GM12878 (cell line): ENCODE measurements at regions not wholly inside any gene's neighbourhood (a gene's known extent, or its start where the extent isn't known, plus 50 kb on each side); places are given as distances from the start of the nearest gene placed in this dataset.

Source experiments
- ATAC-seq: fragments of 200-7000 bp; cut with Tn5 transposase; 3 replicates; pipeline ENCODE4 v1.9.1; 2020; ENCODE audit warnings: mild to moderate bottlenecking, moderate library complexity
- BruUV-seq: library from RNA; stranded (reverse); fragments of 400-500 nt; replicated peaks from 2 replicates; lab custom pipeline; 2021; lab: Mats Ljungman, UMichigan
- CTCF ChIA-PET: fragments of 300-600 bp; sonication (Branson Sonifier 250); formaldehyde crosslinking; extraction: SDS; loops from one replicate; lab custom pipeline; 2021; ENCODE audit warnings: inconsistent platforms; lab: Yijun Ruan, JAX
- POLR2A ChIA-PET: fragments of 350-600 bp; formaldehyde crosslinking; extraction: SDS; loops from one replicate; lab custom pipeline; 2021; ENCODE audit warnings: inconsistent platforms; lab: Charles Lee
- RAD21 ChIA-PET: fragments of 300-600 bp; sonication (Branson Sonifier 250); formaldehyde crosslinking; loops from one replicate; lab custom pipeline; 2023; ENCODE audit warnings: antibody characterized with exemption; ENCODE audit not compliant: unreplicated experiment; lab: Charles Lee
- SMC1A ChIA-PET: fragments of 300-600 bp; sonication (Branson Sonifier 250); formaldehyde crosslinking; loops from one replicate; lab custom pipeline; 2023; ENCODE audit not compliant: unreplicated experiment, uncharacterized antibody; lab: Charles Lee
- DNase-seq: peaks from one replicate; pipeline ENCODE4 v3.0.0-alpha.2; 2011; ENCODE audit warnings: low read depth, low spot score
- FAIRE-seq: peaks from 3 replicates; lab custom pipeline; 2011; peaks lifted over from hg19 to GRCh38; lab: Jason Lieb, UNC
- H2AFZ ChIP-seq: 2 replicates; pipeline ENCODE4 v1.6.0; 2011; ENCODE audit warnings: low read depth, low read length, control low read depth; ENCODE audit not compliant: control insufficient read depth
- H3K27ac ChIP-seq: 2 replicates; pipeline ENCODE4 v1.5.1; 2011; ENCODE audit warnings: control low read depth; ENCODE audit not compliant: control insufficient read depth, insufficient read depth
- H3K27me3 ChIP-seq, 2 experiments: replicated peaks in 1 of 2; 2 replicates each; pipeline versions ENCODE4 v1.6.0 to v1.6.1; 2011; ENCODE audit warnings: low read length in 1 of 2; ENCODE audit not compliant: control insufficient read depth in 2 of 2, insufficient read depth in 2 of 2
- H3K36me3 ChIP-seq, 2 experiments: 2 replicates each; pipeline ENCODE4 v1.5.1; 2011; ENCODE audit warnings: low read length in 1 of 2; ENCODE audit not compliant: control insufficient read depth in 2 of 2, insufficient read depth in 2 of 2
- H3K4me1 ChIP-seq: 2 replicates; pipeline ENCODE4 v1.6.1; 2011; ENCODE audit warnings: mild to moderate bottlenecking, low read length, moderate library complexity, mixed read lengths; ENCODE audit not compliant: control insufficient read depth, insufficient read depth
- H3K4me2 ChIP-seq: 2 replicates; pipeline ENCODE4 v1.6.0; 2011; ENCODE audit warnings: control low read depth; ENCODE audit not compliant: control insufficient read depth, insufficient read depth
- H3K4me3 ChIP-seq: fragments of 200-600 bp; sonication (generic); 2 replicates; pipeline ENCODE4 v1.5.1; 2016
- H3K79me2 ChIP-seq: 2 replicates; pipeline ENCODE4 v1.6.0; 2011; ENCODE audit warnings: low read length; ENCODE audit not compliant: control insufficient read depth, insufficient read depth
- H3K9ac ChIP-seq: 2 replicates; pipeline ENCODE4 v1.8.0; 2011; ENCODE audit warnings: low read length, control low read depth, mixed read lengths; ENCODE audit not compliant: control insufficient read depth, insufficient read depth
- H3K9me3 ChIP-seq: replicated peaks from 3 replicates; pipeline ENCODE4 v1.5.1; 2011; ENCODE audit warnings: mild to moderate bottlenecking, low read length; ENCODE audit not compliant: control insufficient read depth, insufficient read depth
- H4K20me1 ChIP-seq: 2 replicates; pipeline ENCODE4 v1.6.0; 2011; ENCODE audit not compliant: control insufficient read depth, insufficient read depth
- ESRRA ChIP-seq: IDR thresholded peaks from 2 replicates; pipeline ENCODE4 v1.6.1; 2012; ENCODE audit warnings: mild to moderate bottlenecking, low read length, improper control_type of control experiment
- EZH2 ChIP-seq: IDR thresholded peaks from 2 replicates; pipeline ENCODE4 v1.6.1; 2012; ENCODE audit warnings: low read depth, mild to moderate bottlenecking, control low read depth, inconsistent platforms, low read length, borderline replicate concordance; ENCODE audit not compliant: control insufficient read depth
- NFYA ChIP-seq: IDR thresholded peaks from 2 replicates; pipeline ENCODE4 v1.6.1; 2011; ENCODE audit warnings: low read depth, mild to moderate bottlenecking, low read length, improper control_type of control experiment, borderline replicate concordance
- RUNX3 ChIP-seq: IDR thresholded peaks from 2 replicates; pipeline ENCODE4 v1.6.1; 2012; ENCODE audit warnings: low read length, inconsistent platforms
- TAF1 ChIP-seq: IDR thresholded peaks from 2 replicates; pipeline ENCODE4 v1.6.1; 2011; ENCODE audit warnings: mild to moderate bottlenecking, low read depth, low read length, borderline replicate concordance
- TBL1XR1 ChIP-seq: IDR thresholded peaks from 2 replicates; pipeline ENCODE4 v1.6.1; 2012; ENCODE audit warnings: low read depth, low read length, improper control_type of control experiment
- YY1 ChIP-seq: IDR thresholded peaks from 2 replicates; pipeline ENCODE4 v1.6.1; 2011; ENCODE audit warnings: low read depth, mild to moderate bottlenecking, low read length
- WGBS: methylation state at CpG from one replicate; pipeline ENCODE4 v1.1.6; 2016; ENCODE audit warnings: low lambda C conversion rate; ENCODE audit not compliant: insufficient replicate concordance, insufficient coverage; ENCODE audit errors: missing lambda C conversion rate; 5-methylcytosine and 5-hydroxymethylcytosine counted together
- in situ Hi-C: fragments of 300-500 bp; cut with MboI; formaldehyde crosslinking; loops from 9 replicates; pipeline ENCODE4 v1.14.3; 2018; ENCODE audit warnings: mixed read lengths
- intact Hi-C: fragments of 100-400 bp; cut with micrococcal nuclease; formaldehyde crosslinking; loops from one replicate; pipeline ENCODE4 v1.14.2; 2022; ENCODE audit not compliant: unreplicated experiment
- TF ChIP-seq, protein P1 (sequence below): fragments of 450-650 bp; IDR thresholded peaks from 2 replicates; pipeline ENCODE4 v1.6.1; 2016; ENCODE audit warnings: mild to moderate bottlenecking, moderate library complexity, borderline replicate concordance
- TF ChIP-seq, protein P2 (sequence below): fragments of 450-650 bp; IDR thresholded peaks from 2 replicates; pipeline ENCODE4 v1.6.1; 2018; ENCODE audit warnings: borderline replicate concordance, mild to moderate bottlenecking; ENCODE audit not compliant: partially characterized antibody
- TF ChIP-seq, protein P3 (sequence below): fragments of 150-350 bp; IDR thresholded peaks from 2 replicates; pipeline ENCODE4 v1.6.1; 2014; ENCODE audit warnings: mild to moderate bottlenecking, low read depth, low read length

DNA sequence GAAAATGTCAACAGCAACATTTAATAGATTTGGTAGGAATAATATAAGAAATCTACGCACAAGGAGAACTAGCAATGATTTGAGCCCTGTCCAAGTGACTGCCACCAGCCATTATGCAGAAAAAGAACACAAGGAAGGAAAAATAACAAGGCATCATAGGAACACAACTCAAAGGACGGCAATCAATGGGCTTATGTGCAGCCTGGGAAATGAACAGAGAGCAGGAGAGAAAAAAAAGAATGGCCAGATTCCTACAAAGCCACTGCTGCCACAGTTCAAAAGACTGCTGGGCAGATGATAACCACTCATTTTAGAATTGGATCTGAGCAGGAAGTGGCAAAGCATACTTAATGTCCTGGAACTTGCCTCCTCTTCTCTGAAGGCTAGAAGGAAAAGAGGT, 274.3 kb upstream of the CAMK1G start:
- DNase-seq (no peak), FAIRE-seq (no peak), ATAC-seq (no peak)
- intact Hi-C loops, result no loop called here
- POLR2A ChIA-PET, result no interaction called here
- CTCF ChIA-PET, result no interaction called here
- Histone ChIP-seq H3K4me3 (no peak overlapping the region), H3K9me3 (no peaks in the 10 kb centered on the region), H3K27me3 (no peaks in the 10 kb centered on the region; a peak in 1 of 4 replicates), H3K36me3 (no peaks in the 10 kb centered on the region), H3K27ac (no peak overlapping the region), H3K4me2 (no peak overlapping the region), H3K9ac (no peak overlapping the region), H3K4me1 (no peaks in the 10 kb centered on the region), H2AFZ (no peak overlapping the region), H3K79me2 (no peaks in the 10 kb centered on the region), H4K20me1 (no peaks in the 10 kb centered on the region)
- TF ChIP-seq ESRRA, result no peak
- TF ChIP-seq, protein P1, sequence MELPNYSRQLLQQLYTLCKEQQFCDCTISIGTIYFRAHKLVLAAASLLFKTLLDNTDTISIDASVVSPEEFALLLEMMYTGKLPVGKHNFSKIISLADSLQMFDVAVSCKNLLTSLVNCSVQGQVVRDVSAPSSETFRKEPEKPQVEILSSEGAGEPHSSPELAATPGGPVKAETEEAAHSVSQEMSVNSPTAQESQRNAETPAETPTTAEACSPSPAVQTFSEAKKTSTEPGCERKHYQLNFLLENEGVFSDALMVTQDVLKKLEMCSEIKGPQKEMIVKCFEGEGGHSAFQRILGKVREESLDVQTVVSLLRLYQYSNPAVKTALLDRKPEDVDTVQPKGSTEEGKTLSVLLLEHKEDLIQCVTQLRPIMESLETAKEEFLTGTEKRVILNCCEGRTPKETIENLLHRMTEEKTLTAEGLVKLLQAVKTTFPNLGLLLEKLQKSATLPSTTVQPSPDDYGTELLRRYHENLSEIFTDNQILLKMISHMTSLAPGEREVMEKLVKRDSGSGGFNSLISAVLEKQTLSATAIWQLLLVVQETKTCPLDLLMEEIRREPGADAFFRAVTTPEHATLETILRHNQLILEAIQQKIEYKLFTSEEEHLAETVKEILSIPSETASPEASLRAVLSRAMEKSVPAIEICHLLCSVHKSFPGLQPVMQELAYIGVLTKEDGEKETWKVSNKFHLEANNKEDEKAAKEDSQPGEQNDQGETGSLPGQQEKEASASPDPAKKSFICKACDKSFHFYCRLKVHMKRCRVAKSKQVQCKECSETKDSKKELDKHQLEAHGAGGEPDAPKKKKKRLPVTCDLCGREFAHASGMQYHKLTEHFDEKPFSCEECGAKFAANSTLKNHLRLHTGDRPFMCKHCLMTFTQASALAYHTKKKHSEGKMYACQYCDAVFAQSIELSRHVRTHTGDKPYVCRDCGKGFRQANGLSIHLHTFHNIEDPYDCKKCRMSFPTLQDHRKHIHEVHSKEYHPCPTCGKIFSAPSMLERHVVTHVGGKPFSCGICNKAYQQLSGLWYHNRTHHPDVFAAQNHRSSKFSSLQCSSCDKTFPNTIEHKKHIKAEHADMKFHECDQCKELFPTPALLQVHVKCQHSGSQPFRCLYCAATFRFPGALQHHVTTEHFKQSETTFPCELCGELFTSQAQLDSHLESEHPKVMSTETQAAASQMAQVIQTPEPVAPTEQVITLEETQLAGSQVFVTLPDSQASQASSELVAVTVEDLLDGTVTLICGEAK, result no peak
- 36% methylated on average over 2 of the region's 2 CpGs for WGBS
- SMC1A ChIA-PET, result no interaction called here
- RAD21 ChIA-PET, result no interaction called here
- BruUV-seq, result no TSS peak
- in situ Hi-C loops, result no loop called here

DNA sequence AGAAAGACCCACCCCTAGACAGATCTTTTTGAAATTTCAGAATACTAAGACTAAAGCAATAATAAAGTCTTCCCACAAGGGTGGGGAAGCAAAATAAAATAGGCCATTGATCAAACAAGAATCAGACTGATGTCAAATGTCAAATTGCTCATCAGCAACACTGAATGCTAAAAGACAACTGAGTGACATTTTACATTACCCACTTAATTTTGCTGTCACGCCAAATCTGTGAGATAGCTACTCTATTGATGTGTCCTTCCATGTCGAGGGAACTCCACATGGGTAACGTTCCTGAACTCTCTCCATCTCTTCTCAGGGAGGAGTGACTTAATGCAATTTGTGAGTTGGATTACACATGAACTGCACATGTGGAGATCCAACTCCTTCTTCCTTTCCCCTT, 271.7 kb upstream of the CAMK1G start:
- Histone ChIP-seq H3K36me3 (no peaks in the 10 kb centered on the region), H3K27ac (no peak overlapping the region), H3K9me3 (no peaks in the 10 kb centered on the region), H3K4me3 (no peak overlapping the region), H3K9ac (no peak overlapping the region), H2AFZ (no peak overlapping the region), H4K20me1 (no peaks in the 10 kb centered on the region), H3K79me2 (no peaks in the 10 kb centered on the region), H3K4me2 (no peak overlapping the region), H3K27me3 (no peaks in the 10 kb centered on the region; a peak in 1 of 4 replicates), H3K4me1 (no peaks in the 10 kb centered on the region)
- ChIA-PET SMC1A (no interaction called here), POLR2A (no interaction called here), CTCF (no interaction called here), RAD21 (no interaction called here)
- no peak for DNase-seq
- ATAC-seq, result no peak
- in situ Hi-C loops (no loop called here), intact Hi-C loops (no loop called here)
- WGBS, result 2% methylated on average over 3 of the region's 3 CpGs
- no TSS peak for BruUV-seq
- no peak for FAIRE-seq
- TF ChIP-seq YY1 (no peak), EZH2 (no peak), NFYA (no peak), TBL1XR1 (no peak), RUNX3 (no peak), TAF1 (no peak)
- TF ChIP-seq, protein P2, sequence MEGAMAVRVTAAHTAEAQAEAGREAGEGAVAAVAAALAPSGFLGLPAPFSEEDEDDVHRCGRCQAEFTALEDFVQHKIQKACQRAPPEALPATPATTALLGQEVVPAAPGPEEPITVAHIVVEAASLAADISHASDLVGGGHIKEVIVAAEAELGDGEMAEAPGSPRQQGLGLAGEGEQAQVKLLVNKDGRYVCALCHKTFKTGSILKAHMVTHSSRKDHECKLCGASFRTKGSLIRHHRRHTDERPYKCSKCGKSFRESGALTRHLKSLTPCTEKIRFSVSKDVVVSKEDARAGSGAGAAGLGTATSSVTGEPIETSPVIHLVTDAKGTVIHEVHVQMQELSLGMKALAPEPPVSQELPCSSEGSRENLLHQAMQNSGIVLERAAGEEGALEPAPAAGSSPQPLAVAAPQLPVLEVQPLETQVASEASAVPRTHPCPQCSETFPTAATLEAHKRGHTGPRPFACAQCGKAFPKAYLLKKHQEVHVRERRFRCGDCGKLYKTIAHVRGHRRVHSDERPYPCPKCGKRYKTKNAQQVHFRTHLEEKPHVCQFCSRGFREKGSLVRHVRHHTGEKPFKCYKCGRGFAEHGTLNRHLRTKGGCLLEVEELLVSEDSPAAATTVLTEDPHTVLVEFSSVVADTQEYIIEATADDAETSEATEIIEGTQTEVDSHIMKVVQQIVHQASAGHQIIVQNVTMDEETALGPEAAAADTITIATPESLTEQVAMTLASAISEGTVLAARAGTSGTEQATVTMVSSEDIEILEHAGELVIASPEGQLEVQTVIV, result no peak
- TF ChIP-seq, protein P3, sequence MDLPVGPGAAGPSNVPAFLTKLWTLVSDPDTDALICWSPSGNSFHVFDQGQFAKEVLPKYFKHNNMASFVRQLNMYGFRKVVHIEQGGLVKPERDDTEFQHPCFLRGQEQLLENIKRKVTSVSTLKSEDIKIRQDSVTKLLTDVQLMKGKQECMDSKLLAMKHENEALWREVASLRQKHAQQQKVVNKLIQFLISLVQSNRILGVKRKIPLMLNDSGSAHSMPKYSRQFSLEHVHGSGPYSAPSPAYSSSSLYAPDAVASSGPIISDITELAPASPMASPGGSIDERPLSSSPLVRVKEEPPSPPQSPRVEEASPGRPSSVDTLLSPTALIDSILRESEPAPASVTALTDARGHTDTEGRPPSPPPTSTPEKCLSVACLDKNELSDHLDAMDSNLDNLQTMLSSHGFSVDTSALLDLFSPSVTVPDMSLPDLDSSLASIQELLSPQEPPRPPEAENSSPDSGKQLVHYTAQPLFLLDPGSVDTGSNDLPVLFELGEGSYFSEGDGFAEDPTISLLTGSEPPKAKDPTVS, result no peak
